AG09319 (cell line): ENCODE measurements at regions not wholly inside any gene's neighbourhood (a gene's known extent, or its start where the extent isn't known, plus 50 kb on each side); places are given as distances from the start of the nearest gene placed in this dataset.

Experiments used
- DNase-seq: peaks from one replicate; pipeline ENCODE4 v3.0.0-alpha.2; 2010; ENCODE audit warnings: low read depth; ENCODE audit errors: extremely low read depth
- CTCF ChIP-seq: IDR thresholded peaks from 2 replicates; pipeline ENCODE4 v1.5.1; 2011; ENCODE audit warnings: low read depth, mild to moderate bottlenecking, inconsistent platforms, low read length, moderate library complexity

- DNase-seq, result no peak
- no peak for TF ChIP-seq CTCF
Observed at GRCh38 chr19:32253683-32254508, 91.5 kb upstream of the ZNF507 start.

GRCh38 chr19:32254509-32254890 lies 90.9 kb upstream of the ZNF507 start:
- no peak for TF ChIP-seq CTCF
- no peak for DNase-seq

DNA sequence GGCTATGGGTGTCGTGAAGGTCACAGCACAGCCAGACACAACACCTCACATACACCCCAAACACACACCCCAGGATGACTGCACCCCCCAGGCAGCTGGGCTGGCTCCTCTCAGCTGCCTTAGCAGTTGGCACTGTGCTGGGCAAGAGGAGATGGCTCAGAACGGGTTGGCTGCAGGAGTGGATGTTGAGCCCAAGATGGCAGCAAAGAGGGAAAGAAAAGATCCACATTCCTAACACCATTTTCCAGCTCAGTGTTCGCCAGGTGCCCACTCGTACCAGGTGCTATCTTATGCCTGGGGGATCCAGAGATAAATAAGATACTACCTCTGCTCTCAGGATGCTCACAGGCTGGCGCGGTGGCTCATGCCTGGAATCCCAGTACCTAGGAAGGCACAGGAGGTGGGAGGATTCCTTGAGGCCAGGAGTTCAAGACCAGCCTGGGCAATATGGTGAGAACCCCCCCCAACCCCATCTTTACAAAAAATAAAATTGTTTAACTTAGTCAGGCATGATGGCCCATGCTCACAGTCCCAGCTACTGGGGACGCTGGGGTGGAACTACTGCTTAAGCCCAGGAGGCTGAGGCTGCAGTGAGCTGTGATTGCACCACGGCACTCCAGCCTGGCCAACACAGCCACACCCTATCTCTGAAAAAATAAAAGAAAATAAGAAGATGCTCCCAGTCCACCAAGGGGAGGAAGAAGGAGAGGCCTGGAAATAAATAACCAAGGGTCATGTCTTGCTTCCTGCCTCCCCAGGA lies 89.7 kb upstream of the ZNF507 start:
- DNase-seq, result no peak
- no peak for TF ChIP-seq CTCF

GRCh38 chr19:32256341-32256975 lies 89.0 kb upstream of the ZNF507 start:
- no peak for TF ChIP-seq CTCF
- DNase-seq, result no peak

DNA sequence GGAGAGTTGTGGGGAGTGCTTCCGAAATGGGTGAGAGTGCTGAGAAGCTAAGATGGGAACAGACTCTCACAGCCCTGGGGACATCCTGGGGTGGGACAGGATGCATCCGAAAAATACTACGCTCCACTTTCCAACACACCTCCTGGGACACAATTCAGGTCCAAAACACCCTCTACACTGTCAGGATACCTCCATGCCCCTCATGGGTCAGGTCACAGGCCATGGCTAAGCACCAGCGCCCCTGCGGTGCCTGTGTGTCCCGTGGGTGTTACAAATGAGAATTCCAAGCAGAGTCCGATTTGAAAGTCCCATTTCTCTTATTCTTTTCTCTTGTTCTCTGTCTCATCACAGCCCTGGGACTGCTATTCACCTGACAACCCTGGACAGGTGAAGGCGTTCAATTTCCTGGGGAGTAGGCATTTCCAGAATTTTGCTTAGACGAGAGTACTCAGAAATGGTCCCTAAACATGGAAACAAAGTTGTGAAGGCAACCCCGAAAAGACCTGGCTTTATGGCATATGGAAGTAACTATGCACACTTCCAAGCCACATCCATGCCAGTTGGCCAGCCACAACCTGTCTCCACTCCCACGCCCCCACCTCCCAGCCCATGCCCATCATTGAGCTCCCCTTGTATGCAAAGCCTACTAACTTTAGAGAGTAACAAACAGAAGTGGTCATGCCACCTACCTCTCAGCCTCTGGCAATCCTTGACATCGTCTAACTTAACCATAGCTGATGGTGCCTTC lies 87.9 kb upstream of the ZNF507 start:
- no peak for TF ChIP-seq CTCF

GRCh38 chr19:32258167-32258566 lies 87.2 kb upstream of the ZNF507 start:
- no peak for DNase-seq
- no peak for TF ChIP-seq CTCF

More for the DNA sequence above, 87.9 kb upstream of the ZNF507 start:
- DNase-seq, result no peak
